K562 (cell line): ENCODE measurements at regions not wholly inside any gene's neighbourhood (a gene's known extent, or its start where the extent isn't known, plus 50 kb on each side); places are given as distances from the start of the nearest gene placed in this dataset.

Source experiments
- ATAC-seq: fragments of 200-7000 bp; cut with Tn5 transposase; 3 replicates; pipeline ENCODE4 v1.9.1; 2020; ENCODE audit warnings: moderate library complexity
- BruUV-seq: library from RNA; stranded (reverse); fragments of 400-500 nt; replicated peaks from 2 replicates; lab custom pipeline; 2021; lab: Mats Ljungman, UMichigan
- CTCF ChIA-PET: fragments of 300-600 bp; formaldehyde crosslinking; extraction: SDS; loops from one replicate; lab custom pipeline; 2021; ENCODE audit warnings: low intra/inter-chr PET ratio; lab: Yijun Ruan, JAX
- POLR2A ChIA-PET: fragments of 300-600, 350-650 bp; sonication (Branson Sonifier 250); formaldehyde crosslinking; extraction: SDS; loops from one replicate; lab custom pipeline; 2021; ENCODE audit warnings: antibody characterized with exemption, inconsistent platforms; lab: Yijun Ruan, JAX
- DNase-seq, 4 experiments: peaks; one replicate each; pipeline versions ENCODE4 v3.0.0 to v3.0.0-alpha.2; 2011 to 2018; ENCODE audit warnings: low spot score in 3 of 4, mixed read lengths in 3 of 4; ENCODE audit errors: extremely low read depth in 1 of 4
- FAIRE-seq: peaks from 2 replicates; lab custom pipeline; 2011; peaks lifted over from hg19 to GRCh38; lab: Jason Lieb, UNC
- H2AFZ ChIP-seq: 2 replicates; pipeline ENCODE4 v1.6.0; 2011; ENCODE audit warnings: low read depth, low read length, control low read depth, inconsistent platforms
- H3K27ac ChIP-seq: fragments of 200-600 bp; 3 replicates; pipeline ENCODE4 v1.8.0; 2011; ENCODE audit warnings: low read depth, mild to moderate bottlenecking, control low read depth, inconsistent platforms, low read length, moderate library complexity, mixed read lengths; ENCODE audit errors: extremely low read depth
- H3K27me3 ChIP-seq, 2 experiments: fragments of 300-600 bp in 1 of 2; 2 replicates in 1 of 2; 3 replicates in 1 of 2; pipeline versions ENCODE4 v1.6.0 to v1.8.0; 2011; ENCODE audit warnings: inconsistent platforms in 2 of 2, low read length in 2 of 2, mild to moderate bottlenecking in 1 of 2, mixed read lengths in 1 of 2, moderate library complexity in 1 of 2; ENCODE audit not compliant: control insufficient read depth in 2 of 2, insufficient read depth in 2 of 2
- H3K36me3 ChIP-seq: fragments of 300-600 bp; 3 replicates; pipeline ENCODE4 v1.8.0; 2011; ENCODE audit warnings: mild to moderate bottlenecking, low read length, inconsistent platforms; ENCODE audit not compliant: control insufficient read depth, insufficient read depth
- H3K4me1 ChIP-seq, 2 experiments: fragments of 200-600 bp in 1 of 2; replicated peaks in 1 of 2; 2 replicates in 1 of 2; 3 replicates in 1 of 2; pipeline versions ENCODE4 v1.5.1 to v1.8.0; 2011; ENCODE audit warnings: inconsistent platforms in 2 of 2, low read length in 2 of 2, mild to moderate bottlenecking in 1 of 2, mixed read lengths in 1 of 2, moderate library complexity in 1 of 2; ENCODE audit not compliant: control insufficient read depth in 2 of 2, insufficient read depth in 2 of 2
- H3K4me2 ChIP-seq: 2 replicates; pipeline ENCODE4 v1.6.1; 2011; ENCODE audit warnings: low read length, control low read depth, inconsistent platforms, mixed read lengths; ENCODE audit not compliant: insufficient read depth
- H3K4me3 ChIP-seq: fragments of 200-600 bp; sonication (generic), shearing (Covaris generic); 2 replicates; pipeline ENCODE4 v1.5.1; 2016; ENCODE audit warnings: control low read depth, inconsistent platforms
- H3K79me2 ChIP-seq: fragments of 200-600 bp; 3 replicates; pipeline ENCODE4 v1.8.0; 2011; ENCODE audit warnings: low read length, inconsistent platforms; ENCODE audit not compliant: control insufficient read depth, insufficient read depth
- H3K9ac ChIP-seq, 2 experiments: 2 replicates each; pipeline versions ENCODE4 v1.6.0 to v1.6.1; 2011; ENCODE audit warnings: low read depth in 2 of 2, low read length in 2 of 2, control low read depth in 1 of 2, inconsistent platforms in 1 of 2, mild to moderate bottlenecking in 1 of 2, mixed read lengths in 1 of 2; ENCODE audit not compliant: insufficient read depth in 1 of 2
- H3K9me1 ChIP-seq: one replicate; pipeline ENCODE4 v1.6.0; 2011; ENCODE audit warnings: inconsistent platforms, mild to moderate bottlenecking, low read length, moderate library complexity; ENCODE audit not compliant: control insufficient read depth, insufficient read depth
- H3K9me3 ChIP-seq: replicated peaks from 2 replicates; pipeline ENCODE4 v1.5.1; 2011; ENCODE audit warnings: low read depth, low read length, inconsistent platforms; ENCODE audit not compliant: control insufficient read depth, insufficient read depth
- H4K20me1 ChIP-seq: replicated peaks from 2 replicates; pipeline ENCODE4 v1.6.1; 2011; ENCODE audit warnings: low read length, inconsistent platforms, mixed read lengths; ENCODE audit not compliant: control insufficient read depth, insufficient read depth
- CEBPG ChIP-seq, 3 experiments: fragments of 200-800 bp in 1 of 3; sonication (Bioruptor generic) in 1 of 3; sonication (generic) in 1 of 3; formaldehyde crosslinking in 1 of 3; IDR thresholded peaks in 2 of 3; conservative IDR thresholded peaks in 1 of 3; 2 replicates each; pipeline versions ENCODE4 v1.6.1 to v1.8.0; 2016 to 2022; ENCODE audit warnings: missing compliant biosample characterization in 2 of 3, missing genetic modification characterization in 2 of 3, mild to moderate bottlenecking in 1 of 3, missing genetic modification reagents in 1 of 3
- EP400 ChIP-seq: fragments of 450-650 bp; IDR thresholded peaks from 2 replicates; pipeline ENCODE4 v1.6.1; 2017; ENCODE audit warnings: antibody characterized with exemption, mild to moderate bottlenecking, moderate library complexity
- GTF2F1 ChIP-seq: IDR thresholded peaks from 2 replicates; pipeline ENCODE4 v1.6.1; 2011; ENCODE audit warnings: low read depth, low read length, improper control_type of control experiment
- KDM5B ChIP-seq: fragments of 200-600 bp; sonication (generic); IDR thresholded peaks from 2 replicates; pipeline ENCODE4 v1.6.1; 2012; ENCODE audit warnings: low read depth, mild to moderate bottlenecking, moderate library complexity, low read length, control low read depth, inconsistent platforms; ENCODE audit not compliant: insufficient replicate concordance
- MECOM ChIP-seq: fragments of 250-450 bp; sonication (Bioruptor Pico); IDR thresholded peaks from 2 replicates; pipeline ENCODE4 v1.8.0; 2022; ENCODE audit warnings: inconsistent platforms
- PREB ChIP-seq: sonication (generic); formaldehyde crosslinking; IDR thresholded peaks from 2 replicates; pipeline ENCODE4 v1.8.1; 2023; ENCODE audit warnings: mild to moderate bottlenecking, missing genetic modification reagents
- SMARCB1 ChIP-seq: IDR thresholded peaks from 2 replicates; pipeline ENCODE4 v1.6.1; 2011; ENCODE audit warnings: improper control_type of control experiment, low read depth; ENCODE audit not compliant: insufficient read length
- TAF9B ChIP-seq: fragments of 450-650 bp; IDR thresholded peaks from 2 replicates; pipeline ENCODE4 v1.6.1; 2018; ENCODE audit warnings: mild to moderate bottlenecking; ENCODE audit not compliant: partially characterized antibody
- ZNF12 ChIP-seq: sonication (generic); formaldehyde crosslinking; IDR thresholded peaks from 2 replicates; pipeline ENCODE4 v1.4.0; 2020; ENCODE audit warnings: mild to moderate bottlenecking, missing genetic modification reagents
- ZNF253 ChIP-seq: fragments of 250-450 bp; sonication (Bioruptor Pico); conservative IDR thresholded peaks from 2 replicates; pipeline ENCODE4 v1.6.1; 2021; ENCODE audit warnings: mild to moderate bottlenecking
- ZNF57 ChIP-seq: fragments of 450-650 bp; formaldehyde crosslinking; IDR thresholded peaks from 2 replicates; pipeline ENCODE4 v1.4.0; 2020; ENCODE audit warnings: mild to moderate bottlenecking, moderate library complexity
- ZNF584 ChIP-seq: fragments of 200-800 bp; sonication (Bioruptor generic); IDR thresholded peaks from 2 replicates; pipeline ENCODE4 v1.6.1; 2016; ENCODE audit warnings: low read depth, mild to moderate bottlenecking, missing genetic modification characterization, missing compliant biosample characterization
- ZNF75A ChIP-seq: fragments of 450-650 bp; formaldehyde crosslinking; IDR thresholded peaks from 2 replicates; pipeline ENCODE4 v1.4.0; 2020; ENCODE audit warnings: mild to moderate bottlenecking
- WGBS: fragments of 100-300 bp; shearing (Covaris generic); methylation state at CpG from one replicate; pipeline ENCODE4 v1.1.6; 2016; ENCODE audit warnings: low coverage, mixed read lengths; ENCODE audit not compliant: insufficient coverage; ENCODE audit errors: missing lambda C conversion rate; 5-methylcytosine and 5-hydroxymethylcytosine counted together
- in situ Hi-C: fragments of 300-500 bp; cut with MboI; formaldehyde crosslinking; loops from 4 replicates; pipeline ENCODE4 v1.15.0; 2018; ENCODE audit warnings: inconsistent platforms, mixed read lengths
- intact Hi-C: fragments of 100-400 bp; cut with micrococcal nuclease; formaldehyde crosslinking; loops from 2 replicates; pipeline ENCODE4 v1.14.2; 2022

DNA sequence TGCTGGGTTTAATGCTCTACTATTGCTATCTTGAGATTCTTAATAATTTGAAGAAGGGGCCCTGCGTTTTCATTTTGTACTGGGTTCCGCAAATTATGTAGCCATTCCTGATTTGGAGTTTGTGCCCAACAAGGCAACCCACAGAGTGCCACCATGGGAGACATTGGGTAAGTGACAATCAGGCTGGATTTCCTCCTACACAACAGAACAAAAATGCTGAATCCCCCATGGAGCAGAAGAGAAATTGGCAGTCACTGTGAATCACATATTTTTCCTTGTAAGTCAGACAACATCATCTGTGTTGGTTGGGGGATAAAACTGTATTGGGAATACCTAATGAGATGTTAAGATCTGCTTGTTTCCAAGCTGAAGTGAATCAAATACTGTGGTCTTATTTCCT, 80.9 kb downstream of the CNGA2 start (continued):
- TF ChIP-seq KDM5B (no peak), ZNF57 (CRISPR knock-in tag) (no peak), TAF9B (no peak)

GRCh38 chrX:151816934-151817333, 82.4 kb downstream of the CNGA2 start:
- no peak overlapping the region for H3K9ac ChIP-seq
- H2AFZ ChIP-seq, result no peak overlapping the region
- WGBS, result 0% methylated on average over 2 of the region's 2 CpGs
- no peak for FAIRE-seq
- intact Hi-C loops (no loop called here), in situ Hi-C loops (no loop called here)
- H4K20me1 ChIP-seq, result no peaks in the 10 kb centered on the region
- TF ChIP-seq ZNF253 (no peak), PREB (CRISPR knock-in tag) (no peak), CEBPG (CRISPR knock-in tag; IDR thresholded peaks at IDR 0.05) (no peak), CEBPG (tag; conservative IDR thresholded peaks at IDR 0.05 in 1 of 2, IDR thresholded peaks at IDR 0.05 in 1 of 2) (no peak), ZNF12 (CRISPR knock-in tag) (no peak), MECOM (CRISPR knock-in tag) (no peak), ZNF75A (CRISPR knock-in tag) (no peak), GTF2F1 (no peak), EP400 (no peak), ZNF584 (CRISPR knock-in tag) (no peak), SMARCB1 (no peak)
- no peak for DNase-seq
- no peaks in the 10 kb centered on the region for H3K9me1 ChIP-seq
- ATAC-seq, result no peak
- no peak overlapping the region for H3K4me2 ChIP-seq
- POLR2A ChIA-PET, result no interaction called here
- no peak overlapping the region for H3K27ac ChIP-seq
- H3K36me3 ChIP-seq, result no peaks in the 10 kb centered on the region
- H3K79me2 ChIP-seq, result no peaks in the 10 kb centered on the region
- H3K4me1 ChIP-seq, result no peaks in the 10 kb centered on the region
- no peaks in the 10 kb centered on the region for H3K9me3 ChIP-seq
- CTCF ChIA-PET, result no interaction called here
- H3K27me3 ChIP-seq, result peaks cover 0 to 10% of the 10 kb centered on the region in 2 experiments; a peak in 3 of 5 replicates
- BruUV-seq, result no TSS peak
- H3K4me3 ChIP-seq, result no peak overlapping the region
